ENCODE measurements at regions not wholly inside any gene's neighbourhood (a gene's known extent, or its start where the extent isn't known, plus 50 kb on each side); places are given as distances from the start of the nearest gene placed in this dataset.

DNA sequence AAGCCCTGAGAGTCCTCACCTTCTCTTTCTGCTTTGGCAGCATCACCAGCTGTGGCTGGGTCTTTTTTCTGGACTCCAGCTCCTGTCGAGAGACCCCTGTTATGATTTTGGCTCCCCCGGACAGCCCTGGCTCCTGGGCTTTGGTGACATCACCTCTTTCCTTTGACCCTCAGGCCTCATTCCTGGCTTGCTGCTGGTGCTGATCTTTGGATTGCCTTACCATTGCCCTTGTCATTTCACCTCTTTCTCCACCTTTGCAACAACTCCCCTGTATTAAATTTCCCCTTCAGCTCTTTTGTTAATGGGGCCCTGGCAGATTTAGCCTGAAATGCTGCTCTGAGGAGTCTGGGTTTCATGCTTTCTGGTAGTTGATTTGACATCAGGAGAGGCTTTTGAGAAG is 322.8 kb downstream of the ZSWIM6 start:
- DNase-seq = no peak

GRCh38 chr5:61657010-61657409 is 325.0 kb downstream of the ZSWIM6 start:
- DNase-seq = no peak

GRCh38 chr5:61657686-61658085 is 325.6 kb downstream of the ZSWIM6 start:
- no peak for DNase-seq

DNA sequence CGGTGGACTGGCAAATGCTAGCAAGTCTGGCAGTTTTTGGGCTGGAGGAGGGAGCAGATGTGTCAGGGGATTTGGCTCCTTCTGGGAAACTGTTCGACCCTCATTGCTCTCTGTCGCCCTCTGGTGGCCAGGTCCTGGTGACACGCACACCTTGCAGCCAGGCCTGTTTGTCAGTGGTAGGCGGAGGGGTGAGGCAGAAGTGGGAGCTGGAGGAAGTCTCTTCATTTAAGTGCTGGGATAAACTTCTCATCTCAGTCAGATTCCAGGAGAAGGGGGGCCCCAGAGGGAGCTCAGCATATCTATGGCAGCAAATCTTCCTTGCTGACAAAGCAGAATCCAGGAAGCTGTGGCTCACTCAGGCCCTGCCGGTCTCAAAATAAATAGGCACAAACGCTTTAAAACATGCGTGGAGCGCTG is 326.5 kb downstream of the ZSWIM6 start:
- peak; percentile 61 for DNase-seq

- DNase-seq = no peak
These were observed 327.2 kb downstream of the ZSWIM6 start for GRCh38 chr5:61659221-61659696.

DNA sequence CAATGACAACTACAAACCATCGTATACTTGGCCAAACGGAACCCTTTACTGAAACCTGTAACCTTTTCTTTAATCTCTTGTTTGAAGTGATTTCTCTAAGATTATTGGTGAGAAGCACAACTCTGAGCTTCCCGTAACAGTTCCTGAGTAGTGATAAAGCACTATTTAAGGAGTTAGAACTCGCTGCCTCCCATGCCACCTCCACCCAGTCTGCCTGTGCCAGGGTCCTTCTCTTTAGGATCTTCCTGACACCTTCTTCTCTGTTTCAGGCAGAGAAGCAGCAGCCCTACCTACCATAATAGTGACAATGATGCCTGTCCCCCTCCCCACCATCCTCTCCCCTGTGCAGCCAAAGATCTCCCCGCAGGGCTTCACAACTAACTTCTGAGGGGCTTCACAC is 330.6 kb downstream of the ZSWIM6 start:
- no peak for DNase-seq

DNA sequence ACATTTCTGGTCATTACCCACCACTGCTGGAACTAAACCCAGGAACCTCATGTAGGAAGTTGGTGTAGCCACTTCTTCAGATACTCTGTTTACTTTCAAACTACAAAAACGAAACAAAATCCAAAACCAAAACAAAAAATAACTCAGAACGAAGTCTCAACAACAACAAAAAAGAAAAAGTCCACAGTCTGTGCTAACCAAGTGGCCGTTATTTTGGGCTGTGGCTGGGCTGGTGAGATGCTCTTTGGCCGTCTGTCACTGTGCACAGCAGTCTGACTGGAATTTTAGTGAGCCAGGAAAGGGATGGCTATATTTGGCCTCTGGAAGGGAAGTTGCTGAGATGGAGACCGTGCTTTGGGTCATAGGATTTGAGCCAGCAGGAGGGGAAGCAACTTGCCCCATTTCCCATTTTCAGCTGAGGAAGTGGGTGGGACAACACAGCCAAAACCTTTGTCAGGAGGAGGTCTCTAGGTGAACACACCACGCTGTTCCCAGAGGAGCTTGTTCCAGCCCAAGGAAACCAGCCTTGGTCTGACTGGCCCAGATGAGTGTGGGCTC is 334.1 kb downstream of the ZSWIM6 start:
- DNase-seq = no peak

DNA sequence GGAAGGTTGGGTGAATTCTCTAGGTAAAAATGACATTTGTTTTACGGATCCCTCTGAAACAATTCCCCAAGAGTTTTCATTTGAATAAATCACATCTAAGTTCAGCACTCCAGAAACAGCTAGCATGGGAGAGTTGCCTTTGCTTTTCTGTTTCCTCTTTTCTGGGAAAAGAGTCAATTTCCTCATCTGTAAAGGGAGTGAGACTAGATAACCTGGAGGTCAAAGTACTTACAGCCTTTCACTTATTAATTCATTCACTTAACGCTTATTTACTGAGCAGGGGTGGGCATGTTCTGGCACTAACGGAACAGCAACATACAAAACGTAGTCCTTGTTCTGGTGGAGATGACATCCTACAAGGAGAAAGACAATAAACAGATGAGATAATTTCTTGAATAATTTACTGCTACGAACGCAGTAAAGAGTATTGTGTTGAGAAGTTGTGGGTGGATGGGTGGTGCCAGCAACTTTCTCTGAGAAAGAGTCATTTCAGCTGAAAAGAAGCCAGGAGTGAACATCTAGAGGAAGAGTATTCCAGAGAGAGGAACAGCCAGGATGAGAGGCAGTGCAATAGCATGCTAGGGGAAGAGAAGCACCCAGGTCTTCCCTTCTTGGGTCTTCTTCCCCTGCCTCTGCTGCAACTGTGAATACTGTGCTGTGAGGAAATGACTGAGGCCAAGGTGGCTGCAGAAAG is 335.6 kb downstream of the ZSWIM6 start:
- no peak for DNase-seq

GRCh38 chr5:61669531-61669930 is 337.5 kb downstream of the ZSWIM6 start:
- DNase-seq = no peak

DNA sequence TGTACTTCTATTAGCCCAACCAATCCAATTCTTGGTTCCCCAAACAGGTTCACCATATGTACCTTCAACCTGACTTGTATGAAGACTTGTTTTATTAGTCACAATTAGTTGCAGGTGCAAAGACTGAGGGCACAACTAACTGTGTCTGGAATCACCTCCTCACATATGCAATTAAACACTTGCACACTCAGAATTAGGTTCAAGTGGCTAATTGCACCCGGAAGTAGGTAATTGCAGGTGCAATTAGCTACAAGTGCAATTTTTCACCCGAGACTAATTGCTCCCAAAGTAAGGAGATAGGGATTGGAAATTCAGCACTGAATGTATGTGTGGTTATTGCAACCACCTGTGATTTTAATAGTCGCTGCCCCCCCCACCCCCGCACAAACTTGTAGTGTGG is 338.9 kb downstream of the ZSWIM6 start:
- no peak for DNase-seq

DNA sequence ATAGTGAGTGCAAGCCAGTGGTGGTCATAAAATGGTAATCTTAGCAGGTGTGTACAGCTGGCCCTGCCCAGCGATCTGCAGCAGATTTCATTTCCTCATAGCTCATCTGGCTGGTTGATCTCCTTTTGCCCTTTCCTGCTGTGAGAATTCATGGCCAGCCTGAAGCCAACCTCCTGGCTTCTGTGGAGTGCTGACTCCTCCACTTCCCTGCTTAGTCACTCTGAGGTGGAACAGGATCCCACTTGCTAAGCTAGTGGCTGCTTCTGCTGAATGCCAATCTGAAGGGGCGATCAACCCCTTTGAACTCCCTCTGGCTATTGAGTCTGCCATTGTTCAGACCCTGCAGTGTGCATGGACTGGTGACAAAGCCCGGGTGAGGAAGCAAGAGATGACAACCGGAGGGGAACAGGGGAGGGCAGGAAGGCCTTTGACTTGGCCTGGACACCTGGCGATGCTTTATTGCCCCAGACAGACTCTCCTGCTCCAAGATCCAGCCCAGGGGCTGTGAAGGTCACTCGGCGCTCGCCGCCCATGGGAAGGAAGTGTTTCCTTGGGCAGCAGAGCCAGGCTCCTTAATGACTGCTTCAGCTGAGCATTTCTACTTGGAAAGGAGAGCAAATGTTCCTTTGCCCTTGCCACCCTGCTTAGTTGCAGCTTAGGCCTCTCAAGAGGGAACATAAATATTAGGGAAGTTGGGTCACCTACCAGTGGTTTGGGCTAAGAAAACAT is 341.1 kb downstream of the ZSWIM6 start:
- DNase-seq = no peak

DNA sequence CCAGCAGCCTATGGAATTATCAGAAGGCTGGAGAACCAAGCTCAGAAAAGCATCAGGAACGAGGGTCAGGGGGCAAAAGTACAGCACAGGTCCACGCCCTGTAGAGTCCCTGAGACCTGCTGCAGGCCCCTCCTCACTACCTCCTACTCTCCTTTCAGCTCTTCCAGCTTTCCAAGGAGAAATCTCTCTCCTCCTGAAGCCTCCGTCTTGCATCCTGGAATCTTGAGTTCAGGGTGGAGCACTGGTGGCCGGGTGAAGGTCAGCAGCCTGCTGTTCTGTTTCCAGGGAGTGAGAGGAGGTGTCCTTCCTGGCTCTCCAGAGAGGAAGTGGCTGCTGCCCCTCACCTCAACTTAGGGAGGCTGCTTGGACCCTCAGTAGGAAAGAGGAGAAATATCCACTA is 342.3 kb downstream of the ZSWIM6 start:
- no peak for DNase-seq

- no peak for DNase-seq
These were observed 343.1 kb downstream of the ZSWIM6 start for GRCh38 chr5:61675015-61675692.

- DNase-seq = no peak
These were observed 345.2 kb downstream of the ZSWIM6 start for GRCh38 chr5:61677220-61677619.

DNA sequence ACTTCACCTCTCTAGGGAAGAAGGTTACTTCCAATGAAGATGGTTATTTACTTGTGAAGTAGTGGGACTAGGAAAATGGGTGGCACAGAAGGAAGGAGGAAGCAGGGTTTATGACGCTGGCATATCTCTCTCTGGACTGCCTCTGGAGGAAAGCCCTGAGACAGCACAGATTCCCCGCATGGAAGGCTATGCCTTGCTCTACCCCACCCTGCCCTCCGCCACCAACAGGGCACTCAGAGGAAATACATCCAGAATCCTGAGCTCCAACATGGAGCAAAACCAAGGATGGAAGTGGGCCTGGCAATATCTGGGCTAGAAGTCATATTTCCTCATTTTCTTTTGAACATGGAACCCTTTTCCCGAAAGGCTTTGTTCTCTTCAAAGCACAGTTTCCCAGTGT is 346.9 kb downstream of the ZSWIM6 start:
- DNase-seq = no peak

DNA sequence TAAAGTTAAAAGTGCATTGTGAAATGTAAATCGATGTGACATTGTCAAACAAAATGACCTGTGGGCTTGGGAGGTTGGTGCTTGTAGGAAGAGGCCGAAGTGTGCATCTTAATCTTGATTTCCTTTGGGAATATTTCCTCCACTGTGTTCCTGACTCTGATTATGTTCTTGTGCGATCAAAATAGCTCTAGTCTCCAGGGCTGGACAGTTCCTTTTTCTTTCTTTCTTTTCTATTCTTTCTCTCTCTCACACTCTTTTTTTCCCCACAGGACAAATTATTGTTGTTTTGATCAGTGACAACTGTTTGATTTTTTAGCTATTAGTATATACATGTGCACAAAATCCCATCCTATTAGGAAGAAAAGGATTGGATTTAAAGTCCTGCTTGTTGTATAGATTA is 347.5 kb downstream of the ZSWIM6 start:
- no peak for DNase-seq

GRCh38 chr5:61680247-61680646 is 348.2 kb downstream of the ZSWIM6 start:
- no peak for DNase-seq

DNA sequence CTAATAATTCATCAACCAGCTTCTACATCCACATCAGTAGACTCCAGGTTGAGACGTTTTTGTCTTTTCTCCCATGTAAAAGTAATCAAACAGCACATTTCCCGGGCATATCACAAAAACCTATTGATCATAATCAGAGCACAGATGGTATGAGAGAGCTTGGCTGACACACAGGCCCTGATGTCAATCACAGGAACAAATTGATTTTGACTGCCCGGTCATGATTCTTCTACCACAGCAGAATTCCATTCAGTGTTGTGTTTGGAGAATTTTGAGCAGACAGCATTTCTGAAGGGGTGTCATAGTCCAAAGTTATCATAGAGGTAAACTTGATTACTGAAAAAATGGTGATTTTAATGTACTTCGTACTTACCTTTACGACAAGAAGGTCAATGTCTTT is 351.1 kb downstream of the ZSWIM6 start:
- no peak for DNase-seq

- DNase-seq = no peak
These were observed 351.9 kb downstream of the ZSWIM6 start for GRCh38 chr5:61683926-61684325.

DNA sequence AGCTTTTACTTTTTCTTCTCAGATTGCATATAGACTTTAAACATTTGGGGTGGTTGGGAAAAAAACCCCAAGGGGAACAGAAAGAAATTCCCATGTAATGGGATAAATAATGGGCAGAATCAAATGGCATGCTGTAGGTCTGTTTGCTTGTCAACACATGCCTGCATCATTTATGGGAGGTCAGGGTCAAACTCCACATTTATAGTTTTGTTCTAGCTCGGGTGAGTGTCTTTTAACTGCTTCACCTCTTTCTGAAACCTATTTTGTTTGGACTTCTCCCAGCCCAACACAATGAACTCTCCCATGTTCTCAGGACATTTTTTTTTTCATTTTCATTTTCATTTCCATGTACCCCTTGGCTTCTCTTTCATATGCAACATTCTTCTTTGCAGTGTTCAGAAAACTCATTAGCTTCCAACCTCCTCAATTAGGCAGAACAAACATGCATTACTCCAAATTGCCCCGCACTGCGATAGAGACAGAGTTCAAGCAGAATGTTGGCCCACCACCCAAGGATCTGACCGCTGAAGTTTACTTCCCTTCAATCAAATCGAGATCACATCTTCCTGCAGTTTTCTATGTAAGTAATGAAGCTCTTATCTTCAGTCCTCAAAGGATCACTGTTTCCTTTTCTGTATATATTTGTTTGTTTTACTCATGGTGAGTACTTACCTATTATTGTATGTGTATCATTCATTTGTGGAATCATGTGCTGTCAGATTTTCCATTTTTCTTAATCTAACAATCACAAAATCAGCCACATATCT is 354.6 kb downstream of the ZSWIM6 start:
- no peak for DNase-seq

GRCh38 chr5:61687371-61687770 is 355.3 kb downstream of the ZSWIM6 start:
- DNase-seq = no peak

GRCh38 chr5:61689153-61689846 is 357.2 kb downstream of the ZSWIM6 start:
- no peak for DNase-seq

Data from CD4-positive, alpha-beta T cell treated with Interleukin-15 for 1 hour (primary cell).